ENCODE measurements at regions not wholly inside any gene's neighbourhood (a gene's known extent, or its start where the extent isn't known, plus 50 kb on each side); places are given as distances from the start of the nearest gene placed in this dataset.

DNA sequence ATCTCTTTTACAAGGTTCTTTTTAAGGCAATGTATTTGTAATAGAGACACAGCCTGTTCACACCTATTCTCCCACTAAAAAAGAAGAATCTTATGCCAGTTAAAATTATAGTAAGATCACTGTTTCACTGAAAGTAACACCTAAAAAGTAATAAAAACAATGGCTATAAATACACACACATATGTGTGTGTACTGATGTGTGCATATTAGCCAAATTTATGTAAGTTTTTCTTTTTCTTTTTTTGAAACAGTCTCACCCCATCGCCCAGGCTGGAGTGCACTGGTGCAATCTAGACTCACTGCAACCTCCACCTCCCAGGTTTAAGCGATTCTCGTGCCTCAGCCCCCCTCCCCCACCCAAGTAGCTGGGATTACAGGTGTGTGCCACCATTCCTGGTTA, 56.8 kb upstream of the SLC30A10 start:
- Histone ChIP-seq H3K36me3 (ENCODE audit: control insufficient read depth, insufficient read depth, low read length) (no peaks in the 10 kb centered on the region), H3K4me2 (ENCODE audit: low read length) (no peak overlapping the region)

More for the DNA sequence above, 56.8 kb upstream of the SLC30A10 start:
- Histone ChIP-seq H3K9ac (no peak overlapping the region), H3K4me1 (no peaks in the 10 kb centered on the region), H3K27ac (no peak overlapping the region), H3K9me3 (ENCODE audit: control insufficient read depth, low read length) (no peaks in the 10 kb centered on the region), H3K4me3 (ENCODE audit: low read depth, low read length) (no peak overlapping the region), H3K79me2 (no peaks in the 10 kb centered on the region), H3K27me3 (ENCODE audit: control insufficient read depth, insufficient read depth, low read length) (no peaks in the 10 kb centered on the region), H2AFZ (no peak overlapping the region)
- TF ChIP-seq CTCF (IDR thresholded peaks at IDR 0.05): no peak

Measured in parathyroid adenoma (tissue), 2 donors.